ENCODE measurements at regions not wholly inside any gene's neighbourhood (a gene's known extent, or its start where the extent isn't known, plus 50 kb on each side); places are given as distances from the start of the nearest gene placed in this dataset.

GRCh38 chr5:5089895-5090649 is 50.1 kb upstream of the ADAMTS16 start:
- no peak for DNase-seq
